Glomerular visceral epithelial cell (primary cell): ENCODE measurements at regions not wholly inside any gene's neighbourhood (a gene's known extent, or its start where the extent isn't known, plus 50 kb on each side); places are given as distances from the start of the nearest gene placed in this dataset.
A peak's percentile ranks its signal among the peaks of the same experiment; 100 is the strongest.

ENCODE experiments used
- DNase-seq: peaks from one replicate; pipeline ENCODE4 v3.0.0-alpha.2; 2016; ENCODE audit errors: extremely low spot score

- no peak for DNase-seq
Measured at GRCh38 chr3:157807280-157807679, 298.9 kb downstream of the SHOX2 start.

- no peak for DNase-seq
Measured at GRCh38 chr3:157805538-157805937, 300.7 kb downstream of the SHOX2 start.

- DNase-seq: no peak
Measured at GRCh38 chr3:157794771-157795170, 291.6 kb upstream of the VEPH1 start.

GRCh38 chr3:157793745-157794144 lies 290.5 kb upstream of the VEPH1 start:
- no peak for DNase-seq

- DNase-seq: peak; percentile 14
Measured at GRCh38 chr3:157789162-157789561, 285.9 kb upstream of the VEPH1 start.

- DNase-seq: peak; percentile 22
Measured at GRCh38 chr3:157786618-157787017, 283.4 kb upstream of the VEPH1 start.

- peak; percentile 26 for DNase-seq
Measured at GRCh38 chr3:157786211-157786610, 283.0 kb upstream of the VEPH1 start.

GRCh38 chr3:157785102-157785826 lies 282.0 kb upstream of the VEPH1 start:
- DNase-seq: peak; percentile 85

- no peak for DNase-seq
Measured at GRCh38 chr3:157782236-157782635, 279.0 kb upstream of the VEPH1 start.

- no peak for DNase-seq
Measured at GRCh38 chr3:157776861-157777260, 273.6 kb upstream of the VEPH1 start.

- no peak for DNase-seq
Measured at GRCh38 chr3:157775446-157775845, 272.2 kb upstream of the VEPH1 start.

GRCh38 chr3:157769378-157769777 lies 266.2 kb upstream of the VEPH1 start:
- DNase-seq: no peak

- no peak for DNase-seq
Measured at GRCh38 chr3:157767607-157768006, 264.4 kb upstream of the VEPH1 start.

- no peak for DNase-seq
Measured at GRCh38 chr3:157763644-157764043, 260.4 kb upstream of the VEPH1 start.

GRCh38 chr3:157759311-157759710 lies 256.1 kb upstream of the VEPH1 start:
- no peak for DNase-seq

GRCh38 chr3:157755233-157755632 lies 252.0 kb upstream of the VEPH1 start:
- DNase-seq: no peak

GRCh38 chr3:157754451-157754850 lies 251.2 kb upstream of the VEPH1 start:
- DNase-seq: no peak

GRCh38 chr3:157753787-157754136 lies 250.5 kb upstream of the VEPH1 start:
- no peak for DNase-seq

GRCh38 chr3:157752956-157753786 lies 250.0 kb upstream of the VEPH1 start:
- no peak for DNase-seq

- no peak for DNase-seq
Measured at GRCh38 chr3:157752554-157752953, 249.3 kb upstream of the VEPH1 start.

GRCh38 chr3:157751386-157751785 lies 248.2 kb upstream of the VEPH1 start:
- DNase-seq: no peak

- DNase-seq: no peak
Measured at GRCh38 chr3:157746391-157746790, 243.2 kb upstream of the VEPH1 start.

- no peak for DNase-seq
Measured at GRCh38 chr3:157741607-157742006, 238.4 kb upstream of the VEPH1 start.
